A673 (cell line): ENCODE measurements at regions not wholly inside any gene's neighbourhood (a gene's known extent, or its start where the extent isn't known, plus 50 kb on each side); places are given as distances from the start of the nearest gene placed in this dataset.
A peak's percentile ranks its signal among the peaks of the same experiment; 100 is the strongest.

ENCODE experiments used
- BruUV-seq: library from RNA; stranded (reverse); fragments of 400-500 nt; replicated peaks from 2 replicates; lab custom pipeline; 2021; lab: Mats Ljungman, UMichigan
- CTCF ChIA-PET: fragments of 300-600 bp; sonication (Branson Sonifier 250); formaldehyde crosslinking; loops from one replicate; lab custom pipeline; 2022; ENCODE audit warnings: antibody characterized with exemption; lab: Charles Lee
- POLR2A ChIA-PET: fragments of 300-600 bp; sonication (Branson Sonifier 250); formaldehyde crosslinking; loops from one replicate; lab custom pipeline; 2022; ENCODE audit warnings: antibody characterized with exemption; ENCODE audit not compliant: low non-redundant PET; lab: Charles Lee
- DNase-seq: peaks from one replicate; pipeline ENCODE4 v3.0.0-alpha.2; 2015; ENCODE audit warnings: low spot score
- H3K27ac ChIP-seq: fragments of 200-600 bp; sonication (generic); 2 replicates; pipeline ENCODE4 v1.5.1; 2016; ENCODE audit warnings: mixed run types, low read depth, mild to moderate bottlenecking, mixed read lengths, antibody characterized with exemption, low read length; ENCODE audit not compliant: poor library complexity, severe bottlenecking
- H3K27me3 ChIP-seq: fragments of 200-600 bp; sonication (generic); replicated peaks from 2 replicates; pipeline ENCODE4 v1.6.1; 2017; ENCODE audit warnings: mixed run types, low read depth, mild to moderate bottlenecking, mixed read lengths, antibody characterized with exemption, low read length; ENCODE audit not compliant: insufficient read depth, poor library complexity
- H3K36me3 ChIP-seq: fragments of 200-600 bp; sonication (generic); 2 replicates; pipeline ENCODE4 v1.6.1; 2016; ENCODE audit warnings: mixed run types, mild to moderate bottlenecking, mixed read lengths, antibody characterized with exemption, low read length; ENCODE audit not compliant: insufficient read depth, poor library complexity, severe bottlenecking
- H3K4me1 ChIP-seq: fragments of 200-600 bp; sonication (generic); 2 replicates; pipeline ENCODE4 v1.6.1; 2017; ENCODE audit warnings: mixed run types, mild to moderate bottlenecking, mixed read lengths, antibody characterized with exemption, low read length; ENCODE audit not compliant: insufficient read depth, poor library complexity, severe bottlenecking
- H3K4me3 ChIP-seq: fragments of 200-600 bp; sonication (generic); 2 replicates; pipeline ENCODE4 v1.5.1; 2016; ENCODE audit warnings: low read depth, mixed run types, mild to moderate bottlenecking, mixed read lengths, low read length; ENCODE audit not compliant: poor library complexity, severe bottlenecking
- H3K9me3 ChIP-seq: fragments of 200-600 bp; sonication (generic); 2 replicates; pipeline ENCODE4 v1.6.1; 2016; ENCODE audit warnings: mixed run types, low read depth, mild to moderate bottlenecking, mixed read lengths, antibody characterized with exemption, low read length; ENCODE audit not compliant: poor library complexity, severe bottlenecking
- EZH2 ChIP-seq: fragments of 200-600 bp; sonication (generic); IDR thresholded peaks from 2 replicates; pipeline ENCODE4 v1.6.1; 2017; ENCODE audit warnings: borderline replicate concordance, low read depth, mild to moderate bottlenecking, mixed read lengths, antibody characterized with exemption, low read length; ENCODE audit not compliant: poor library complexity, severe bottlenecking
- intact Hi-C: fragments of 100-400 bp; cut with micrococcal nuclease; formaldehyde crosslinking; loops from one replicate; pipeline ENCODE4 v1.10.0; 2022; ENCODE audit not compliant: unreplicated experiment
- TF ChIP-seq, protein P1 (sequence below): fragments of 300-800, 200-600 bp; sonication (generic); conservative IDR thresholded peaks from 2 replicates; pipeline ENCODE4 v1.5.1; 2017; ENCODE audit warnings: low read depth, mild to moderate bottlenecking, antibody characterized with exemption, low read length, moderate library complexity, mixed read lengths

DNA sequence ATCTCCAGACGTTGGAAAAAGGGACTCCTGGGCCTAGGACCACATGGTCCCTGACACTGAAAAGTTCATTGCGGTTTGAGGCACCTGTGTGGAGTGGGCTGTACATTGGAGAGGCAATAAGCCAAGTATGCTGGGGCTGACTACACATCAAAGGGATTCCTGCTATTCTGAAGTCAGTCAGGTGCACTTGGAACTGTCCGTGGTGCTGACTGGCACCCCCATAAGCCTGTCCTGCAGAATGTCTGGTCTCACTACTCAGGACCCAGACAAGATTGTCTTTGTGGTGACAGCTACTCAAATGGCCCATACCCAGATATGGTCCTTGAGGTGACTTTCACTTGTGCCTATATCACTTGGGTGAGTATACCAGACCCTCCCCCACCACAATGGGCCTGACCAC lies 150.6 kb downstream of the RWDD3 start:
- BruUV-seq: no TSS peak

GRCh38 chr1:95386371-95386770 lies 152.4 kb downstream of the RWDD3 start:
- Histone ChIP-seq H3K4me3 (no peak overlapping the region), H3K36me3 (no peaks in the 10 kb centered on the region), H3K27ac (no peak overlapping the region), H3K27me3 (peaks cover 21% of the 10 kb centered on the region), H3K4me1 (no peaks in the 10 kb centered on the region), H3K9me3 (no peaks in the 10 kb centered on the region)
- DNase-seq: no peak
- intact Hi-C loops: no loop called here
- ChIA-PET POLR2A (no interaction called here), CTCF (no interaction called here)
- BruUV-seq: no TSS peak
- TF ChIP-seq, protein P1, sequence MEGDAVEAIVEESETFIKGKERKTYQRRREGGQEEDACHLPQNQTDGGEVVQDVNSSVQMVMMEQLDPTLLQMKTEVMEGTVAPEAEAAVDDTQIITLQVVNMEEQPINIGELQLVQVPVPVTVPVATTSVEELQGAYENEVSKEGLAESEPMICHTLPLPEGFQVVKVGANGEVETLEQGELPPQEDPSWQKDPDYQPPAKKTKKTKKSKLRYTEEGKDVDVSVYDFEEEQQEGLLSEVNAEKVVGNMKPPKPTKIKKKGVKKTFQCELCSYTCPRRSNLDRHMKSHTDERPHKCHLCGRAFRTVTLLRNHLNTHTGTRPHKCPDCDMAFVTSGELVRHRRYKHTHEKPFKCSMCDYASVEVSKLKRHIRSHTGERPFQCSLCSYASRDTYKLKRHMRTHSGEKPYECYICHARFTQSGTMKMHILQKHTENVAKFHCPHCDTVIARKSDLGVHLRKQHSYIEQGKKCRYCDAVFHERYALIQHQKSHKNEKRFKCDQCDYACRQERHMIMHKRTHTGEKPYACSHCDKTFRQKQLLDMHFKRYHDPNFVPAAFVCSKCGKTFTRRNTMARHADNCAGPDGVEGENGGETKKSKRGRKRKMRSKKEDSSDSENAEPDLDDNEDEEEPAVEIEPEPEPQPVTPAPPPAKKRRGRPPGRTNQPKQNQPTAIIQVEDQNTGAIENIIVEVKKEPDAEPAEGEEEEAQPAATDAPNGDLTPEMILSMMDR: no peak
- TF ChIP-seq EZH2: no peak

More for the DNA sequence above, 150.6 kb downstream of the RWDD3 start:
- ChIA-PET POLR2A (no interaction called here), CTCF (no interaction called here)
- no peaks in the 10 kb centered on the region for H3K36me3 ChIP-seq
- no peaks in the 10 kb centered on the region for H3K9me3 ChIP-seq
- H3K4me3 ChIP-seq: no peak overlapping the region
- no peak overlapping the region for H3K27ac ChIP-seq
- intact Hi-C loops: no loop called here
- no peaks in the 10 kb centered on the region for H3K4me1 ChIP-seq
- no peak for TF ChIP-seq EZH2
- TF ChIP-seq, protein P1: no peak
- peak; percentile 30 for DNase-seq
- H3K27me3 ChIP-seq: peaks cover 36% of the 10 kb centered on the region

- POLR2A ChIA-PET: no interaction called here
- Histone ChIP-seq H3K36me3 (no peaks in the 10 kb centered on the region), H3K9me3 (no peaks in the 10 kb centered on the region), H3K4me3 (no peak overlapping the region), H3K4me1 (no peaks in the 10 kb centered on the region), H3K27me3 (peaks cover 18% of the 10 kb centered on the region), H3K27ac (no peak overlapping the region)
- intact Hi-C loops: no loop called here
- no peak for DNase-seq
- no peak for TF ChIP-seq EZH2
- TF ChIP-seq, protein P1: no peak
- CTCF ChIA-PET: no interaction called here
- no TSS peak for BruUV-seq
Observed at GRCh38 chr1:95386915-95387314, 152.9 kb downstream of the RWDD3 start.
